Keratinocyte (primary cell): ENCODE measurements at regions not wholly inside any gene's neighbourhood (a gene's known extent, or its start where the extent isn't known, plus 50 kb on each side); places are given as distances from the start of the nearest gene placed in this dataset.

Experiments used
- DNase-seq: peaks from one replicate; pipeline ENCODE4 v3.0.0-alpha.2; 2011; ENCODE audit warnings: low read depth, missing footprints, low spot score
- FAIRE-seq: peaks from 2 replicates; lab custom pipeline; 2011; peaks lifted over from hg19 to GRCh38; lab: Jason Lieb, UNC
- H2AFZ ChIP-seq: 2 replicates; pipeline ENCODE4 v1.6.0; 2012; ENCODE audit warnings: low read length, control low read depth, inconsistent platforms; ENCODE audit not compliant: control insufficient read depth
- H3K27ac ChIP-seq: 2 replicates; pipeline ENCODE4 v1.5.1; 2011; ENCODE audit warnings: low read length; ENCODE audit not compliant: control insufficient read depth, insufficient read depth
- H3K27me3 ChIP-seq: 3 replicates; pipeline ENCODE4 v1.6.0; 2011; ENCODE audit warnings: low read length; ENCODE audit not compliant: control insufficient read depth, insufficient read depth; ENCODE audit errors: extremely low read depth
- H3K36me3 ChIP-seq, 2 experiments: 2 replicates in 1 of 2; 3 replicates in 1 of 2; pipeline ENCODE4 v1.5.1; 2011; ENCODE audit warnings: low read length in 2 of 2, mild to moderate bottlenecking in 1 of 2; ENCODE audit not compliant: control insufficient read depth in 2 of 2, insufficient read depth in 2 of 2; ENCODE audit errors: extremely low read depth in 1 of 2
- H3K4me1 ChIP-seq: 3 replicates; pipeline ENCODE4 v1.5.1; 2011; ENCODE audit warnings: low read length; ENCODE audit not compliant: control insufficient read depth, insufficient read depth; ENCODE audit errors: extremely low read depth
- H3K4me2 ChIP-seq: 3 replicates; pipeline ENCODE4 v1.6.0; 2011; ENCODE audit warnings: low read depth, low read length; ENCODE audit not compliant: control insufficient read depth, insufficient read depth; ENCODE audit errors: extremely low read depth
- H3K4me3 ChIP-seq, 3 experiments: fragments of 200-600 bp in 1 of 3; sonication (generic) in 1 of 3; 2 replicates in 2 of 3; 3 replicates in 1 of 3; pipeline ENCODE4 v1.5.1; 2011 to 2016; ENCODE audit warnings: low read length in 3 of 3, mild to moderate bottlenecking in 3 of 3, control low read depth in 2 of 3, inconsistent platforms in 1 of 3, low read depth in 1 of 3, mixed read lengths in 1 of 3, mixed run types in 1 of 3, moderate library complexity in 1 of 3; ENCODE audit not compliant: control insufficient read depth in 2 of 3, insufficient read depth in 2 of 3; ENCODE audit errors: extremely low read depth in 1 of 3
- H3K79me2 ChIP-seq: 2 replicates; pipeline ENCODE4 v1.6.0; 2012; ENCODE audit warnings: low read length; ENCODE audit not compliant: control insufficient read depth, insufficient read depth
- H3K9ac ChIP-seq: 3 replicates; pipeline ENCODE4 v1.6.0; 2011; ENCODE audit warnings: low read length; ENCODE audit not compliant: control insufficient read depth, insufficient read depth; ENCODE audit errors: extremely low read depth
- H3K9me1 ChIP-seq: 3 replicates; pipeline ENCODE4 v1.6.0; 2011; ENCODE audit warnings: low read length; ENCODE audit not compliant: control insufficient read depth, insufficient read depth; ENCODE audit errors: extremely low read depth
- H3K9me3 ChIP-seq: 2 replicates; pipeline ENCODE4 v1.5.1; 2012; ENCODE audit warnings: low read depth, low read length; ENCODE audit not compliant: control insufficient read depth
- H4K20me1 ChIP-seq: 3 replicates; pipeline ENCODE4 v1.6.0; 2011; ENCODE audit warnings: low read length; ENCODE audit not compliant: control insufficient read depth, insufficient read depth; ENCODE audit errors: extremely low read depth
- CTCF ChIP-seq, 3 experiments: IDR thresholded peaks in 1 of 3; conservative IDR thresholded peaks in 1 of 3; optimal IDR thresholded peaks in 1 of 3; 2 replicates in 2 of 3; 3 replicates in 1 of 3; pipeline versions ENCODE3 to v1.5.1; 2011; ENCODE audit warnings: low read length in 3 of 3, mild to moderate bottlenecking in 3 of 3, moderate library complexity in 2 of 3, control low read depth in 1 of 3, inconsistent platforms in 1 of 3; ENCODE audit not compliant: insufficient read depth in 2 of 3; ENCODE audit errors: extremely low read depth in 1 of 3
- EZH2 ChIP-seq: IDR thresholded peaks from one replicate; pipeline ENCODE4 v1.6.1; 2012; ENCODE audit warnings: inconsistent platforms, mild to moderate bottlenecking, low read length, moderate library complexity
- dilution Hi-C: fragments of 300-500 bp; cut with MboI; formaldehyde crosslinking; loops from one replicate; pipeline ENCODE4 v1.7.0; 2020; ENCODE audit warnings: low sequenced_read_pairs; ENCODE audit not compliant: extremely low pct_ligation_motif_present

- no peak for TF ChIP-seq CTCF (optimal IDR thresholded peaks at IDR 0.05 in 1 of 3, IDR thresholded peaks at IDR 0.05 in 1 of 3, conservative IDR thresholded peaks at IDR 0.05 in 1 of 3; ENCODE audit: extremely low read depth in 1 of 3, insufficient read depth in 2 of 3, low read length in 3 of 3)
- no peak for TF ChIP-seq EZH2
- Histone ChIP-seq H3K27me3 (no peaks in the 10 kb centered on the region), H3K27ac (no peak overlapping the region), H4K20me1 (no peaks in the 10 kb centered on the region), H3K4me3 (no peak overlapping the region), H3K4me1 (no peaks in the 10 kb centered on the region), H3K4me2 (no peak overlapping the region), H3K9me3 (no peaks in the 10 kb centered on the region), H3K9ac (no peak overlapping the region), H3K9me1 (no peaks in the 10 kb centered on the region), H3K36me3 (no peaks in the 10 kb centered on the region), H3K79me2 (no peaks in the 10 kb centered on the region), H2AFZ (no peak overlapping the region)
- DNase-seq = no peak
- no peak for FAIRE-seq
- dilution Hi-C loops = no loop called here
These were observed 93.2 kb downstream of the GGTLC2 start for GRCh38 chr22:22737590-22737989.

- H3K9me1 ChIP-seq = no peaks in the 10 kb centered on the region
- no peaks in the 10 kb centered on the region for H4K20me1 ChIP-seq
- H3K4me3 ChIP-seq = no peak overlapping the region
- no peak overlapping the region for H3K27ac ChIP-seq
- H3K27me3 ChIP-seq = no peaks in the 10 kb centered on the region
- no peaks in the 10 kb centered on the region for H3K4me1 ChIP-seq
- dilution Hi-C loops = no loop called here
- no peak for FAIRE-seq
- H3K4me2 ChIP-seq = no peak overlapping the region
- H2AFZ ChIP-seq = no peak overlapping the region
- no peaks in the 10 kb centered on the region for H3K9me3 ChIP-seq
- no peak overlapping the region for H3K9ac ChIP-seq
- no peak for TF ChIP-seq CTCF (optimal IDR thresholded peaks at IDR 0.05 in 1 of 3, IDR thresholded peaks at IDR 0.05 in 1 of 3, conservative IDR thresholded peaks at IDR 0.05 in 1 of 3; ENCODE audit: extremely low read depth in 1 of 3, insufficient read depth in 2 of 3, low read length in 3 of 3)
- no peak for TF ChIP-seq EZH2
- H3K79me2 ChIP-seq = no peaks in the 10 kb centered on the region
- no peaks in the 10 kb centered on the region for H3K36me3 ChIP-seq
- DNase-seq = no peak
These were observed 94.7 kb downstream of the GGTLC2 start for GRCh38 chr22:22738959-22739585.
